Sigmoid colon (tissue), 6 donors: ENCODE measurements at regions not wholly inside any gene's neighbourhood (a gene's known extent, or its start where the extent isn't known, plus 50 kb on each side); places are given as distances from the start of the nearest gene placed in this dataset.
"Not testable (repeated sequence)": the region's sequence is repeated elsewhere in the genome, so short reads cannot be mapped to it uniquely, and the experiment has no call there.

Experiments used
- DNase-seq: peaks from one replicate; pipeline ENCODE4 v3.0.0-alpha.2; 2019
- H3K27ac ChIP-seq, 4 donors: fragments of 200-600 bp; sonication (generic); one replicate each; pipeline ENCODE4 v1.5.1; 2016 to 2019; ENCODE audit warnings: mild to moderate bottlenecking in 1 of 4
- H3K27me3 ChIP-seq, 3 donors: fragments of 200-600 bp; sonication (generic); one replicate each; pipeline ENCODE4 v1.5.1; 2019; ENCODE audit warnings: mild to moderate bottlenecking in 1 of 3
- H3K36me3 ChIP-seq, 4 donors: fragments of 200-600 bp; sonication (generic); one replicate each; pipeline ENCODE4 v1.5.1; 2016 to 2019
- H3K4me1 ChIP-seq, 4 donors: fragments of 200-600 bp; sonication (generic); one replicate each; pipeline ENCODE4 v1.5.1; 2017 to 2019
- H3K4me3 ChIP-seq, 4 donors: fragments of 200-600 bp; sonication (generic); one replicate each; pipeline ENCODE4 v1.5.1; 2017 to 2019; ENCODE audit warnings: mild to moderate bottlenecking in 2 of 4, moderate library complexity in 1 of 4
- H3K9me3 ChIP-seq, 4 donors: fragments of 200-600 bp in 3 of 4; sonication (generic) in 3 of 4; one replicate each; pipeline versions ENCODE4 v1.5.1 to v1.6.1; 2013 to 2019
- CTCF ChIP-seq, 4 experiments: fragments of 450-650 bp in 3 of 4; fragments of 200-600 bp in 1 of 4; IDR thresholded peaks; one replicate each; pipeline ENCODE4 v1.5.1; 2016 to 2019; ENCODE audit warnings: antibody characterized with exemption in 4 of 4, mild to moderate bottlenecking in 3 of 4, moderate library complexity in 2 of 4
- EP300 ChIP-seq, 4 donors: sonication (generic); formaldehyde crosslinking; IDR thresholded peaks; one replicate each; pipeline ENCODE4 v1.6.1; 2017; ENCODE audit warnings: antibody characterized with exemption in 4 of 4
- POLR2A ChIP-seq, 2 donors: fragments of 450-650 bp; IDR thresholded peaks; one replicate each; pipeline ENCODE4 v1.6.1; 2016; ENCODE audit warnings: antibody characterized with exemption in 2 of 2, mild to moderate bottlenecking in 2 of 2, moderate library complexity in 2 of 2
- POLR2AphosphoS5 ChIP-seq, 4 donors: sonication (generic); formaldehyde crosslinking; IDR thresholded peaks; one replicate each; pipeline ENCODE4 v1.6.1; 2017; ENCODE audit warnings: antibody characterized with exemption in 4 of 4
- WGBS, 2 donors: extraction: QIAGEN DNeasy Blood & Tissue Kit; methylation state at CpG; one replicate each; pipeline ENCODE4 v1.1.7; 2013; 5-methylcytosine and 5-hydroxymethylcytosine counted together
- intact Hi-C: fragments of 100-400 bp; cut with DNase I; formaldehyde crosslinking; loops from one replicate; pipeline ENCODE4 v1.15.1; 2023
- donor health status: healthy with polysubstance abuse.
- donor health status: healthy.

GRCh38 chr18:35836932-35837331 lies 135.5 kb upstream of the RMP24 start:
- H3K4me1 ChIP-seq: no peaks in the 10 kb centered on the region
- intact Hi-C loops: no loop called here
- TF ChIP-seq CTCF (IDR thresholded peaks at IDR 0.05): no peak
- no peak for TF ChIP-seq EP300 (IDR thresholded peaks at IDR 0.05)
- TF ChIP-seq POLR2AphosphoS5 (IDR thresholded peaks at IDR 0.05): no peak
- TF ChIP-seq POLR2A (IDR thresholded peaks at IDR 0.05): no peak
- no peaks in the 10 kb centered on the region for H3K27me3 ChIP-seq
- peaks cover 0 to 5% (median 3%) of the 10 kb centered on the region in 4 donors for H3K9me3 ChIP-seq
- 69 to 83% methylated on average over 2 of the region's 2 CpGs for WGBS, 2 donors
- H3K4me3 ChIP-seq: no peak overlapping the region
- no peaks in the 10 kb centered on the region for H3K36me3 ChIP-seq
- DNase-seq: no peak
- H3K27ac ChIP-seq: peak overlapping the region in 1 of 4 donors; percentile 14

GRCh38 chr18:35837922-35838496 lies 134.5 kb upstream of the RMP24 start:
- Histone ChIP-seq H3K9me3 (no peaks in the 10 kb centered on the region), H3K4me3 (no peak overlapping the region), H3K36me3 (no peaks in the 10 kb centered on the region), H3K27me3 (no peaks in the 10 kb centered on the region), H3K4me1 (no peaks in the 10 kb centered on the region), H3K27ac (no peak overlapping the region)
- intact Hi-C loops: no loop called here
- TF ChIP-seq POLR2AphosphoS5 (IDR thresholded peaks at IDR 0.05) (no peak), CTCF (IDR thresholded peaks at IDR 0.05) (no peak), POLR2A (IDR thresholded peaks at IDR 0.05) (no peak)
- no peak for DNase-seq
- 82 to 88% methylated on average over 5 of the region's 5 CpGs for WGBS, 2 donors

DNA sequence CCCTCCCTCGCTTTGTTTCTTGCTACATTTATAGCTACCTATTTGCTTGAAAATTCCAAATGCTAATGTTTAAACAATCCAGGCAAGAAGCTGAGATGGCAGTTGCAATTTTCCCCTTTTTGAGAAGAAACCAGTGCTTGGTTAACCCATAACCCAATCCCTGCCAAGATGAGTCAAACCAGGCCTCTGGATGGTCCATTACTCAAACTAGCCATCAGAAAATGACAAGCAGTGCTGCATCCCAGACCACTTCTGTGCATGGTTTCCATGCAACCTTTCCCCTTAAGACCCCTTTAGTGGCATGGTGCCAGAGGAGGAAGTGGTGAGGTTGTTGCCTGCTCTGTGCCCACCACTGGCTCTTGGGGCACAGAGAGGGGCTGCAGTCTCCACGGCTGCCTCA lies 131.2 kb upstream of the RMP24 start:
- Histone ChIP-seq H3K36me3 (no peaks in the 10 kb centered on the region), H3K4me3 (no peak overlapping the region), H3K27ac (peak overlapping the region in 1 of 4 donors; percentile 42), H3K27me3 (no peaks in the 10 kb centered on the region), H3K9me3 (no peaks in the 10 kb centered on the region), H3K4me1 (no peaks in the 10 kb centered on the region)
- no peak for DNase-seq
- 67 to 73% methylated on average over 2 of the region's 2 CpGs for WGBS, 2 donors
- intact Hi-C loops: no loop called here
- no peak for TF ChIP-seq POLR2A (IDR thresholded peaks at IDR 0.05)
- no peak for TF ChIP-seq EP300 (IDR thresholded peaks at IDR 0.05)
- no peak for TF ChIP-seq CTCF (IDR thresholded peaks at IDR 0.05)
- TF ChIP-seq POLR2AphosphoS5 (IDR thresholded peaks at IDR 0.05): no peak

DNA sequence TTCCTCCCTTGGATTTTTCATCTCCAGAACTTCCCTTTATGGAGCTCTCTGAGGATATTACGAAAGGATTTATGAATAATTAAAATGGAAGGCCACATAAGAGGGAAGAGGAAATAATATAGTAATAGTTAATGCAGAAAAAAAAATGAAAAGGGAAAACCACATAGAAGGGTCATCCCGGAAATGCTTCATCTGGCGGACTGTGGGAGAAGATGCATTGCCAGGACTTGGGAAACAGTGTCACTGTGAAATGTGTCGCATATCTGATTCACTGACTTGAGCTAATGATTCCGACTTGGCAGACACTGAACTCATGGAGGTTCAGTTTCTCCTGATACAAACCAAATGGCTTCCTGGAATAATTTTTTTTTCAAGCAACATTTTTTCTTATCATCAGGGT lies 129.9 kb upstream of the RMP24 start:
- Histone ChIP-seq H3K9me3 (no peaks in the 10 kb centered on the region), H3K4me3 (no peak overlapping the region), H3K27me3 (no peaks in the 10 kb centered on the region), H3K4me1 (no peaks in the 10 kb centered on the region), H3K36me3 (no peaks in the 10 kb centered on the region), H3K27ac (peak overlapping the region in 1 of 4 donors; percentile 42)
- intact Hi-C loops: no loop called here
- no peak for DNase-seq
- TF ChIP-seq POLR2AphosphoS5 (IDR thresholded peaks at IDR 0.05): no peak
- no peak for TF ChIP-seq CTCF (IDR thresholded peaks at IDR 0.05)
- no peak for TF ChIP-seq POLR2A (IDR thresholded peaks at IDR 0.05)
- TF ChIP-seq EP300 (IDR thresholded peaks at IDR 0.05): no peak
- 81 to 86% methylated on average over 5 of the region's 5 CpGs for WGBS, 2 donors

- H3K4me3 ChIP-seq, H3K4me1 ChIP-seq, H3K36me3 ChIP-seq, intact Hi-C loops, DNase-seq, H3K27ac ChIP-seq, H3K27me3 ChIP-seq, H3K9me3 ChIP-seq: not testable (repeated sequence)
- WGBS, 2 donors: 91% methylated on average over 5 of the region's 5 CpGs
Observed at GRCh38 chr18:35848321-35848720, 124.2 kb upstream of the RMP24 start.

DNA sequence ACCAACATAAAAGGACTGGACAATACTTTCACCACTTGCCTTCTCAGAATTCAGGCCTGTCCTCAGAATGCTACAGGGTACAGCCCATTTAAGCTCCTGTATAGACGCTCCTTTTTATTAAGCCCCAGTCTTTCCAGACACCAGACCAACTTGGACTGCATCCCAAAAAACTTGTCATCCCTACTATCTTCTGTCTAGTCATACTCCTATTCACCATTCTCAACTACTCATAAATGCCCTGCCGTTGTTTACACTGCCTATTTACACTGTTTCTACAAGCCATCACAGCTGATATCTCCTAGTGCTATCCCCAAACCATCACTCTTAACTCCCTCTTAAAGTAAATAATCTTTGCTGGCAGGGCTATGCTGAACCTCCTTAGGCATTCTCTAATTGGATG lies 123.2 kb upstream of the RMP24 start:
- intact Hi-C loops, H3K4me1 ChIP-seq, H3K27ac ChIP-seq, DNase-seq, H3K9me3 ChIP-seq, H3K4me3 ChIP-seq, H3K36me3 ChIP-seq, H3K27me3 ChIP-seq: not testable (repeated sequence)
- 47 to 76% methylated on average over 2 of the region's 2 CpGs for WGBS, 2 donors
